ENCODE measurements at regions not wholly inside any gene's neighbourhood (a gene's known extent, or its start where the extent isn't known, plus 50 kb on each side); places are given as distances from the start of the nearest gene placed in this dataset.
"Not testable (repeated sequence)": the region's sequence is repeated elsewhere in the genome, so short reads cannot be mapped to it uniquely, and the experiment has no call there.

GRCh38 chrX:140022482-140022881, 57.2 kb upstream of the CXorf66 start:
- no peak for DNase-seq (ENCODE audit: low spot score in 2 of 2)
- Histone ChIP-seq H3K27me3 (no peaks in the 10 kb centered on the region), H3K4me3 (no peak overlapping the region), H3K4me1 (no peaks in the 10 kb centered on the region), H3K9me3 (no peaks in the 10 kb centered on the region), H3K36me3 (no peaks in the 10 kb centered on the region), H3K27ac (no peak overlapping the region)
- intact Hi-C loops (cut with DNase I), result no loop called here
- no peak for TF ChIP-seq CTCF (IDR thresholded peaks at IDR 0.05)

- intact Hi-C loops (cut with DNase I); H3K9me3 ChIP-seq: not testable (repeated sequence)
Measured at GRCh38 chrX:140019134-140019533, 53.8 kb upstream of the CXorf66 start.

More at GRCh38 chrX:140019134-140019533, 53.8 kb upstream of the CXorf66 start:
- H3K36me3 ChIP-seq; H3K4me1 ChIP-seq; DNase-seq (ENCODE audit: low spot score in 2 of 2); H3K27ac ChIP-seq; H3K27me3 ChIP-seq; H3K4me3 ChIP-seq: not testable (repeated sequence)

Measured in ascending aorta (tissue), 2 donors.